Right ventricle myocardium superior (tissue), 1 donor: ENCODE measurements at regions not wholly inside any gene's neighbourhood (a gene's known extent, or its start where the extent isn't known, plus 50 kb on each side); places are given as distances from the start of the nearest gene placed in this dataset.

Experiments
- ATAC-seq: fragments of 200-7000 bp; cut with Tn5 transposase; one replicate; pipeline ENCODE4 v1.9.1; 2020; ENCODE audit warnings: mild to moderate bottlenecking; ENCODE audit not compliant: poor library complexity
- DNase-seq: peaks from one replicate; pipeline ENCODE4 v3.0.0-alpha.2; 2020
- intact Hi-C: fragments of 100-400 bp; cut with DNase I; formaldehyde crosslinking; loops from one replicate; pipeline ENCODE4 v1.11.2; 2022
- donor health status: DM: no; HTN: yes; CAD: no; lungs with severe emphysema.

DNA sequence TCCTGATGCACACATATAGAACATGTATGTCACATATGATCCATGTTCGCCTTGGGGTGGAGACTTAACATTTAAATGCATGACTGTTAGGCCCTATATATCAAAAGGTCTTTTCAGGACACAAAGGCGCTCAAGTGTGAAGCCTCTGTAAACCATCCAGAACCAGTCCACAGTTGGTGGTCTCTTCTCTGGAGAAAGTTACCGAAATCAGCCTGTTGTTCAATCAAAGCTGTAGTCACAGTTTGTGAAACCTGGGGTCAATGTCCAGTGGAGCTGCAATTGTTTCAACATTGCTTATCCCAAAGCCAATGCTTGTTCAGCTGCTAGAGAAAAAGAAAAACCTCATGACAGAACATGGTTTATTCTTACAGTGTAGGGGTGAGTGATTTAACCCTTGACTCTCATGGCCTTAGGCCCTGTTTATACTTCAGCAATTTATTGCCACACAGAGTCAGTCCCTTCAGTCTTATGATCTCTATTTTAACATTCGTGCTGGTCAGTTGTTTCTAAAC lies 193.6 kb upstream of the CST7 start:
- intact Hi-C loops, result no loop called here
- ATAC-seq (no peak), DNase-seq (no peak)

GRCh38 chr20:24756292-24757025 lies 192.6 kb upstream of the CST7 start:
- intact Hi-C loops, result no loop called here
- ATAC-seq (no peak), DNase-seq (no peak)

- DNase-seq, result no peak
- intact Hi-C loops, result no loop called here
- no peak for ATAC-seq
Observed at GRCh38 chr20:24761220-24762065, 187.6 kb upstream of the CST7 start.

DNA sequence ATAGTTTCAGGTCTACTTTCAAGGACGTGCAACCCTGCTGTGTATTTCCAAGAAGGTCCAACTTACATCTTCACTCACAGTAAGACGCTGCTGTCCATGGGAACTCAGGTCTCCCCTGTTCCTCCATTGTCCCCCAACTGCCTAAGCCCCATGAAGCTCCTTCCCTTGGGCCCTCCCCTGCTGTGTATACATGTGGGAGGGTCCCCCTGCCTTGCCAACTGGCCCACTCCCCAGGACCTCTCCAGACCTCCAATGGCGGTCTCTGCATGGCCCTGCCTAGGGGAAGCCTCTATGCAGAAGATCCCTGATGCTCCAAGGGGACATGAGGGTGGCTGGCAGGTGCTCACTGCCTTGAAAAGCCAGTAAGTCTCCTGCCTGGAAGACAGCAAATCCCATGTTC lies 186.7 kb upstream of the CST7 start:
- intact Hi-C loops, result no loop called here
- no peak for DNase-seq
- ATAC-seq, result no peak

DNA sequence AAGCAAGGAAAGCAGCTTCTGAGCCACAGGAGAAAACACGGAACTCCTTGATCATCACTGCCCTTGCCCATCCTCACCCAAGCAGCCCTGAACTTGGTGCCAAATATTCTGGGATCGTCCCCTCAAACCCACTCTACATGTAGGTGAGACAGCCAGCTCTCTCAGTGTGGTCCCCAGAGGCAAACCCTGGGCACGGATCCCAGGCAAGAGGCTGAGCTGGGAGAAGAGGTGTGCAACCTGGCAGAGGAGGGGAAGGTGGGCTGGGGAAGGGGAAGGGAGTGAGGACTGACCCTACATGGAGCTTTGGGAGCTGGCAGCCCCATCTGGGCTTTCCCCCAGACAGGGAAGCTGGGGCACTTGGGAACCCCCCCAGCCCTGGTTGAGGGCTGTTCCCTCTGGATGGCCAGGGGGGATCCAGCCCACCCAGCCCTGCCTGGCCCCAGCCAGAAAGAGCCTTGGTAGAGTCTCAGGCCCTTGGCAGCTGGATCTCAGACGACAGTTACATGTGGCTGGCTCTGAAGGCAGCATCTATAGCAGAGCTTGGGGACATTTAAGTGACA lies 186.2 kb upstream of the CST7 start:
- no peak for DNase-seq
- intact Hi-C loops, result no loop called here
- ATAC-seq, result no peak

GRCh38 chr20:24763386-24764026 lies 185.6 kb upstream of the CST7 start:
- no peak for DNase-seq
- intact Hi-C loops, result no loop called here
- no peak for ATAC-seq

DNA sequence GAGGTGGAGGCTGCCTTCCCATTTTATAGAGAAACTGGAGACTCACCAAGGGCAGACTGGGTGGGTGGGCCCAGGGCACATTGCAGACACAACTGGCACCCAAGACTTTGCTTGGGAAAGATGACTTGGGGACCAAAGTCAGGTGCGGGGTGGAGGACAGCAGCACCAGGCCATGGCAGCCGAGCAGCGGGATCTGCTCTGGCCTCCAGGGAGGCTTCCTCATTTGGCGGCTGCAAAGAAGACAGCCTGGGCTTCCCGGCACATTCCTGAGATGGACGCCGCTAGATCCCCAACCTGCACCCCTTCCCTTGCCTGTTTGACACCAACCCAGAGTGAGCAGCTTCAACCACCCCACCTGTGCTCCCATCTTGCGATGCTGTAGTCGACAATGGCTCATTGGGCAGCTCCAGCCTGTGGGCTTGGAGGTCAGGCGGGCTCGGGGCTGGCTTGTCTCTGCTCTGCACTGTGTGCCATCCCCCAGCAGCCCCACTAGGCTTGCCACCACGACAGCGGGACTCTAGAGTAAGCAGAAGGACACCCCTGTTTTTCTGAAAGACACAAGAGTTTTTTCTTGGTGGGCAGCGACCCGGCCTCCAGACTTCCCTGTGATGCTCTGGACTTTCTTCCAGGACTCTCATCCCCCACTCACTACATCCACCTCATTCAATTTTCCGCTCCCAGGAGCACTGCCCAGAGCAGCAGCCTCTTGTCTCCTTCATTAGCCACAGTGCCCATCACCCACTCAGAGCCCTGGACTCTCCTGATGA lies 184.9 kb upstream of the CST7 start:
- intact Hi-C loops, result no loop called here
- DNase-seq, result no peak
- ATAC-seq, result no peak

- intact Hi-C loops, result no loop called here
- DNase-seq (no peak), ATAC-seq (no peak)
Observed at GRCh38 chr20:24764794-24765202, 184.3 kb upstream of the CST7 start.

- intact Hi-C loops, result no loop called here
- ATAC-seq (no peak), DNase-seq (no peak)
Observed at GRCh38 chr20:24765316-24766142, 183.5 kb upstream of the CST7 start.

DNA sequence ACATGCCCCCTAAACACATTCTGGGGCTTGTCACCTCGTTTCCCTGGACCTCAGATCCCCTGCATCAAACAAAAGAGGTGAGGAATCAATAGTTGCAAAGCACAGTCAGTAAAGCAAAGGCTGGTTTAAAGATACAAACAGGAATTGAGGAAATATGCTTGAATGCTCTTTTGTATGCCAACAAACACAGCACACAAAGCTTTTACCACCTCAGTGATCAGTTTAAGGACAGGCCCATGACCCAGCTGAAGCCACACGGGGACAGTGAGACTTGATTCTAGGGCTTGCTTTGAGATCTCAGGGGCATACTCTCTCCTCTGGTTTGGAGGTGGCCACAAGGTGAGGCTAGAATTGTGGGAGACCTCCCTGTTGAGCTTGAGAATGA lies 182.9 kb upstream of the CST7 start:
- intact Hi-C loops, result no loop called here
- ATAC-seq (no peak), DNase-seq (no peak)

- intact Hi-C loops, result no loop called here
- ATAC-seq (no peak), DNase-seq (no peak)
Observed at GRCh38 chr20:24766826-24767622, 182.0 kb upstream of the CST7 start.

- DNase-seq (no peak), ATAC-seq (no peak)
- intact Hi-C loops, result no loop called here
Observed at GRCh38 chr20:24767623-24768100, 181.4 kb upstream of the CST7 start.

GRCh38 chr20:24768201-24768636 lies 180.8 kb upstream of the CST7 start:
- no peak for ATAC-seq
- intact Hi-C loops, result no loop called here
- DNase-seq, result no peak

GRCh38 chr20:24768713-24769601 lies 180.1 kb upstream of the CST7 start:
- intact Hi-C loops, result no loop called here
- no peak for DNase-seq
- ATAC-seq, result no peak

DNA sequence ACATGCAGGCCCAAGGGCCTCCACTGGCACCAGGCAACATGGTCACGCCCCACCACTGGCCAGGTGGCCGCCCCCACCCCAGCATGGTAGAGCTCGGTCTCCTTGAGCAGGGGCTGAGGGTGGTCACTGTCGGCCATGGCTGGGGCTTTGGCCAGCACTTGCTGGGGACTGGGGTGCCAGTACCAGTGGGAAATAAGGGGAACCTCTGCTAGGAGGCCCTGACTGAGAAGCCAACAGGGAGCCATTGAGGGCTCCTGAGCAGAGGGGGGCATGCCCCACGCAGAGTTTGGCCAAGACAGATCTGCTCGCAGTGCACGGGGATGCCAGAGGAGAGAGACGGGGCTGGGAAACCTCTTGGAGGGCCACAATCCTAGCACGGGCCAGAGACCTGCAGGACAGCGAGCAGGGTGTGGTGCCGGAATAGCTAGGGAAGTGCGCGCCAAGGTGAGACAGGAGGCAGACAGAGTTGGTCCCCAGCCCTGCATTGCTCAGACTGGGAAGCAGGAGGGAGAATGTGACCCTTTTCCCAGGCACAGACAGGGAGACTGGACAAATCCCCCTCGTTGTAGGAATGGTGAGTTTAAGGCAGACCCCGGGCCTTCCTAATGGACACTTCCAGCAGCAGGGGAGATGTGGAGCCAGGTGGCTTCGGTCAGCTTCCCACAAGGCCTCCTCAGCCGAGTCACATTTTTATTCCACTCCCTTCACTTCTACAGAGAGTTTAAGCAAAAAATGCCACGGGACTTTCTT lies 179.0 kb upstream of the CST7 start:
- ATAC-seq (no peak), DNase-seq (no peak)
- intact Hi-C loops, result no loop called here
